SK-N-SH (cell line): ENCODE measurements at regions not wholly inside any gene's neighbourhood (a gene's known extent, or its start where the extent isn't known, plus 50 kb on each side); places are given as distances from the start of the nearest gene placed in this dataset.

Source experiments
- CTCF ChIA-PET: fragments of 300-600, 350-600 bp; formaldehyde crosslinking; extraction: SDS; loops from one replicate; lab custom pipeline; 2021; lab: Yijun Ruan, JAX
- POLR2A ChIA-PET: fragments of 350-600 bp; sonication (Branson Sonifier 250); formaldehyde crosslinking; extraction: SDS; loops from one replicate; lab custom pipeline; 2020; ENCODE audit warnings: antibody characterized with exemption, inconsistent platforms; lab: Yijun Ruan, JAX
- DNase-seq: peaks from one replicate; pipeline ENCODE4 v3.0.0; 2012
- H2AFZ ChIP-seq: fragments of 200-600 bp; sonication (generic); 2 replicates; pipeline ENCODE4 v1.8.1; 2016; ENCODE audit warnings: antibody characterized with exemption, mild to moderate bottlenecking, low read depth
- H3F3A ChIP-seq: fragments of 200-600 bp; sonication (generic); replicated peaks from 2 replicates; pipeline ENCODE3; 2016; ENCODE audit warnings: antibody characterized with exemption, mild to moderate bottlenecking; ENCODE audit not compliant: insufficient read depth
- H3K27ac ChIP-seq, 2 experiments: fragments of 200-500 bp in 1 of 2; fragments of 200-600 bp in 1 of 2; sonication (Bioruptor generic) in 1 of 2; sonication (generic), shearing (Covaris generic) in 1 of 2; 2 replicates each; pipeline versions ENCODE4 v1.5.1 to v1.6.1; 2014 to 2016; ENCODE audit warnings: low read depth in 2 of 2, inconsistent platforms in 1 of 2, low read length in 1 of 2, mild to moderate bottlenecking in 1 of 2, mixed read lengths in 1 of 2
- H3K27me3 ChIP-seq: fragments of 200-600 bp; sonication (generic), shearing (Covaris generic); 2 replicates; pipeline ENCODE4 v1.6.1; 2016; ENCODE audit warnings: mixed run types; ENCODE audit not compliant: insufficient read depth
- H3K36me3 ChIP-seq, 2 experiments: fragments of 200-500 bp in 1 of 2; fragments of 200-600 bp in 1 of 2; sonication (Bioruptor generic) in 1 of 2; sonication (generic) in 1 of 2; replicated peaks in 1 of 2; 2 replicates each; pipeline versions ENCODE3 to v1.5.1; 2014 to 2016; ENCODE audit warnings: low read length in 1 of 2, mild to moderate bottlenecking in 1 of 2; ENCODE audit not compliant: insufficient read depth in 2 of 2, control insufficient read depth in 1 of 2
- H3K4me1 ChIP-seq, 2 experiments: fragments of 200-500 bp in 1 of 2; fragments of 200-600 bp in 1 of 2; sonication (Bioruptor generic) in 1 of 2; sonication (generic), shearing (Covaris generic) in 1 of 2; 2 replicates each; pipeline versions ENCODE4 v1.5.1 to v1.6.1; 2014 to 2016; ENCODE audit warnings: low read depth in 1 of 2, low read length in 1 of 2, mixed run types in 1 of 2; ENCODE audit not compliant: insufficient read depth in 2 of 2, control insufficient read depth in 1 of 2
- H3K4me2 ChIP-seq: fragments of 200-600 bp; sonication (generic), shearing (Covaris generic); 2 replicates; pipeline ENCODE4 v1.6.1; 2017; ENCODE audit warnings: mixed run types
- H3K4me3 ChIP-seq, 2 experiments: fragments of 200-500 bp in 1 of 2; fragments of 200-600 bp in 1 of 2; sonication (Bioruptor generic) in 1 of 2; sonication (generic), shearing (Covaris generic) in 1 of 2; 2 replicates each; pipeline versions ENCODE4 v1.5.1 to v1.8.1; 2014 to 2016; ENCODE audit warnings: low read depth in 2 of 2, inconsistent platforms in 1 of 2, low read length in 1 of 2, mild to moderate bottlenecking in 1 of 2, mixed read lengths in 1 of 2, moderate library complexity in 1 of 2
- H3K79me2 ChIP-seq: fragments of 200-600 bp; sonication (generic); 2 replicates; pipeline ENCODE4 v1.8.1; 2017; ENCODE audit warnings: mild to moderate bottlenecking; ENCODE audit not compliant: insufficient read depth
- H3K9ac ChIP-seq: fragments of 200-600 bp; sonication (generic); 2 replicates; pipeline ENCODE4 v1.6.1; 2017; ENCODE audit warnings: mixed run types
- H3K9me2 ChIP-seq: fragments of 200-600 bp; sonication (generic); 2 replicates; pipeline ENCODE4 v1.6.1; 2017; ENCODE audit warnings: mixed run types
- H3K9me3 ChIP-seq: fragments of 200-600 bp; sonication (generic); 2 replicates; pipeline ENCODE4 v1.6.1; 2017; ENCODE audit warnings: mixed run types, mild to moderate bottlenecking, moderate library complexity
- H4K20me1 ChIP-seq: fragments of 200-600 bp; sonication (generic); 2 replicates; pipeline ENCODE4 v1.6.1; 2017; ENCODE audit warnings: mild to moderate bottlenecking, mixed run types; ENCODE audit not compliant: insufficient read depth
- CHD2 ChIP-seq: fragments of 150-350 bp; IDR thresholded peaks from 2 replicates; pipeline ENCODE4 v1.6.1; 2018; ENCODE audit warnings: low read length; ENCODE audit not compliant: partially characterized antibody
- CTCF ChIP-seq: fragments of 200-600 bp; sonication (generic); IDR thresholded peaks from 2 replicates; pipeline ENCODE4 v1.6.1; 2017; ENCODE audit warnings: antibody characterized with exemption, mild to moderate bottlenecking, moderate library complexity
- FOXM1 ChIP-seq: IDR thresholded peaks from 2 replicates; pipeline ENCODE4 v1.4.0; 2012; ENCODE audit warnings: low read depth, mild to moderate bottlenecking
- GABPA ChIP-seq: IDR thresholded peaks from 2 replicates; pipeline ENCODE4 v1.4.0; 2012; ENCODE audit warnings: low read depth, mild to moderate bottlenecking
- GATA2 ChIP-seq: sonication (generic); formaldehyde crosslinking; IDR thresholded peaks from 2 replicates; pipeline ENCODE4 v1.5.0; 2020; ENCODE audit warnings: mild to moderate bottlenecking, missing genetic modification reagents
- JUND ChIP-seq: IDR thresholded peaks from 2 replicates; pipeline ENCODE4 v1.4.0; 2012
- MAX ChIP-seq: IDR thresholded peaks from 2 replicates; pipeline ENCODE4 v1.4.0; 2012; ENCODE audit warnings: low read depth
- MEF2A ChIP-seq: IDR thresholded peaks from 2 replicates; pipeline ENCODE4 v1.4.0; 2012; ENCODE audit warnings: low read depth, borderline replicate concordance
- PBX3 ChIP-seq: IDR thresholded peaks from 2 replicates; pipeline ENCODE4; 2012
- RCOR1 ChIP-seq: fragments of 150-350 bp; IDR thresholded peaks from 2 replicates; pipeline ENCODE4 v1.6.1; 2017; ENCODE audit warnings: antibody characterized with exemption, low read length
- RFX5 ChIP-seq: IDR thresholded peaks from 2 replicates; pipeline ENCODE4 v1.6.1; 2012; ENCODE audit warnings: mild to moderate bottlenecking, improper control_type of control experiment, low read length
- RXRA ChIP-seq: IDR thresholded peaks from 2 replicates; pipeline ENCODE4 v1.4.0; 2012; ENCODE audit warnings: low read depth, mild to moderate bottlenecking, borderline replicate concordance
- SMC3 ChIP-seq: IDR thresholded peaks from 2 replicates; pipeline ENCODE4 v1.6.1; 2012; ENCODE audit warnings: low read depth, low read length, improper control_type of control experiment
- TAF1 ChIP-seq: IDR thresholded peaks from 2 replicates; pipeline ENCODE4 v1.6.1; 2012; ENCODE audit warnings: low read depth, mild to moderate bottlenecking, low read length, moderate library complexity, borderline replicate concordance
- TCF12 ChIP-seq: IDR thresholded peaks from 2 replicates; pipeline ENCODE4 v1.4.0; 2012
- TEAD4 ChIP-seq: IDR thresholded peaks from 2 replicates; pipeline ENCODE4 v1.4.0; 2012; ENCODE audit warnings: mild to moderate bottlenecking, borderline replicate concordance; ENCODE audit not compliant: insufficient read depth
- YY1 ChIP-seq: IDR thresholded peaks from 2 replicates; pipeline ENCODE4 v1.4.0; 2012; ENCODE audit warnings: low read depth, mild to moderate bottlenecking
- ZBTB33 ChIP-seq: IDR thresholded peaks from 2 replicates; pipeline ENCODE4 v1.4.0; 2012; ENCODE audit warnings: low read depth, borderline replicate concordance
- WGBS: methylation state at CpG from one replicate; pipeline ENCODE4 v1.1.6; 2017; ENCODE audit warnings: low lambda C conversion rate; 5-methylcytosine and 5-hydroxymethylcytosine counted together

- H3K9me3 ChIP-seq = no peaks in the 10 kb centered on the region
- no peak overlapping the region for H2AFZ ChIP-seq
- peaks cover 55% of the 10 kb centered on the region for H3K27me3 ChIP-seq
- no peak overlapping the region for H3K27ac ChIP-seq
- H3K9me2 ChIP-seq = no peaks in the 10 kb centered on the region
- H3K36me3 ChIP-seq = no peaks in the 10 kb centered on the region
- TF ChIP-seq MAX (no peak), YY1 (no peak), SMC3 (no peak), TCF12 (no peak), CHD2 (no peak), TEAD4 (no peak), GATA2 (CRISPR knock-in tag) (no peak), MEF2A (no peak), GABPA (no peak), JUND (no peak), RFX5 (no peak), TAF1 (no peak), RCOR1 (no peak), CTCF (no peak), PBX3 (no peak)
- H3F3A ChIP-seq = no peaks in the 10 kb centered on the region
- H3K4me2 ChIP-seq = no peak overlapping the region
- WGBS = 48% methylated on average over 15 of the region's 15 CpGs
- no peak overlapping the region for H3K9ac ChIP-seq
- no peaks in the 10 kb centered on the region for H4K20me1 ChIP-seq
- no peaks in the 10 kb centered on the region for H3K79me2 ChIP-seq
- no peak for DNase-seq
- H3K4me1 ChIP-seq = no peaks in the 10 kb centered on the region
- no peak overlapping the region for H3K4me3 ChIP-seq
- ChIA-PET POLR2A (no interaction called here), CTCF (interaction anchor here (0.7 to 2.8 kb wide), 9 partner anchors 11 to 167 kb away, joined by 3 to 15 read pairs (median 5); no protein-coding TSS in a partner anchor)
These were observed 256.6 kb downstream of the RBFOX3 start for GRCh38 chr17:79354173-79354820.

- no peak overlapping the region for H3K9ac ChIP-seq
- POLR2A ChIA-PET = no interaction called here
These were observed 257.3 kb downstream of the RBFOX3 start for GRCh38 chr17:79353548-79353947.

More at GRCh38 chr17:79353548-79353947, 257.3 kb downstream of the RBFOX3 start:
- H3K4me3 ChIP-seq = no peak overlapping the region
- H3K4me2 ChIP-seq = no peak overlapping the region
- H3K9me2 ChIP-seq = no peaks in the 10 kb centered on the region
- CTCF ChIA-PET = interaction anchor here (0.6 to 1.6 kb wide), 5 partner anchors 10 to 74 kb away, joined by 3 to 6 read pairs (median 4); no protein-coding TSS in a partner anchor
- no peak overlapping the region for H2AFZ ChIP-seq
- H3K27me3 ChIP-seq = peaks cover 49% of the 10 kb centered on the region
- 31% methylated on average over 14 of the region's 14 CpGs for WGBS
- no peaks in the 10 kb centered on the region for H3K79me2 ChIP-seq
- H3K9me3 ChIP-seq = no peaks in the 10 kb centered on the region
- H3K36me3 ChIP-seq = no peaks in the 10 kb centered on the region
- H3K4me1 ChIP-seq = no peaks in the 10 kb centered on the region
- DNase-seq = no peak
- H4K20me1 ChIP-seq = no peaks in the 10 kb centered on the region
- no peaks in the 10 kb centered on the region for H3F3A ChIP-seq
- no peak overlapping the region for H3K27ac ChIP-seq
- TF ChIP-seq RXRA (no peak), FOXM1 (no peak), TEAD4 (no peak), ZBTB33 (no peak)
- TF ChIP-seq, all 33 proteins: peak for 0
